ENCODE measurements at regions not wholly inside any gene's neighbourhood (a gene's known extent, or its start where the extent isn't known, plus 50 kb on each side); places are given as distances from the start of the nearest gene placed in this dataset.

DNA sequence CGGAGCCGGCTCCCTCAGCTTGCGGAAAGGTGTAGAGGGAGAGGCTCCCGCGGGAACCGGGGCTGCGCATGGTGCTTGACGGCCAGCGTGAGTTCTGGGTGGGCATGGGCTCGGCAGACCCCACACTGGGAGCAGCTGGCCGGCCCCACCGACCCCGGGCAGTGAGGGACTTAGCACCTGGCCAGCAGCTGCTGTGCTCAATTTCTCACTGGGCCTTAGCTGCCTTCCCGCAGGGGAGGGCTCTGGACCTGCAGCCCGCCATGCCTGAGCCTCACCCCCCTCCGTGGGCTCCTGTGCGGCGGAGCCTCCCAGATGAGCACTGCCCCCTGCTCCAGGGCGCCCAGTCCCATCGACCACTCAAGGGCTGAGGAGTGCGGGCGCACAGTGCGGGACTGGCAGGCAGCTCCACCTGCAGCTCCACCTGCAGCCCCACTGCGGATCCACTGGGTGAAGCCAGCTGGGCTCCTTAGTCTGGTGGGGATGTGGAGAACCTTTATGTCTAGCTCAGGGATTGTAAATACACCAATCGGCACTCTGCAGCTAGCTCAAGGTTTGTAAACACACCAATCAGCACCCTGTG is 1141.8 kb downstream of the PCDH17 start:
- no peak for TF ChIP-seq POLR2A (IDR thresholded peaks at IDR 0.05)
- TF ChIP-seq, protein P1, sequence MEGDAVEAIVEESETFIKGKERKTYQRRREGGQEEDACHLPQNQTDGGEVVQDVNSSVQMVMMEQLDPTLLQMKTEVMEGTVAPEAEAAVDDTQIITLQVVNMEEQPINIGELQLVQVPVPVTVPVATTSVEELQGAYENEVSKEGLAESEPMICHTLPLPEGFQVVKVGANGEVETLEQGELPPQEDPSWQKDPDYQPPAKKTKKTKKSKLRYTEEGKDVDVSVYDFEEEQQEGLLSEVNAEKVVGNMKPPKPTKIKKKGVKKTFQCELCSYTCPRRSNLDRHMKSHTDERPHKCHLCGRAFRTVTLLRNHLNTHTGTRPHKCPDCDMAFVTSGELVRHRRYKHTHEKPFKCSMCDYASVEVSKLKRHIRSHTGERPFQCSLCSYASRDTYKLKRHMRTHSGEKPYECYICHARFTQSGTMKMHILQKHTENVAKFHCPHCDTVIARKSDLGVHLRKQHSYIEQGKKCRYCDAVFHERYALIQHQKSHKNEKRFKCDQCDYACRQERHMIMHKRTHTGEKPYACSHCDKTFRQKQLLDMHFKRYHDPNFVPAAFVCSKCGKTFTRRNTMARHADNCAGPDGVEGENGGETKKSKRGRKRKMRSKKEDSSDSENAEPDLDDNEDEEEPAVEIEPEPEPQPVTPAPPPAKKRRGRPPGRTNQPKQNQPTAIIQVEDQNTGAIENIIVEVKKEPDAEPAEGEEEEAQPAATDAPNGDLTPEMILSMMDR (IDR thresholded peaks at IDR 0.05) = no peak
- Histone ChIP-seq H3K27me3 (no peaks in the 10 kb centered on the region), H3K9me3 (no peaks in the 10 kb centered on the region), H3K27ac (no peak overlapping the region), H3K4me1 (no peaks in the 10 kb centered on the region), H3K36me3 (ENCODE audit: low read depth, missing control alignments) (no peaks in the 10 kb centered on the region), H3K4me3 (no peak overlapping the region)
- WGBS, 2 donors = 92% methylated on average over 20 of the region's 25 CpGs; no CpG with 5 or more reads in 1 of the 2 donors
- DNase-seq = no peak
- intact Hi-C loops (cut with DNase I; ENCODE audit: low total_unique reads) = no loop called here

DNA sequence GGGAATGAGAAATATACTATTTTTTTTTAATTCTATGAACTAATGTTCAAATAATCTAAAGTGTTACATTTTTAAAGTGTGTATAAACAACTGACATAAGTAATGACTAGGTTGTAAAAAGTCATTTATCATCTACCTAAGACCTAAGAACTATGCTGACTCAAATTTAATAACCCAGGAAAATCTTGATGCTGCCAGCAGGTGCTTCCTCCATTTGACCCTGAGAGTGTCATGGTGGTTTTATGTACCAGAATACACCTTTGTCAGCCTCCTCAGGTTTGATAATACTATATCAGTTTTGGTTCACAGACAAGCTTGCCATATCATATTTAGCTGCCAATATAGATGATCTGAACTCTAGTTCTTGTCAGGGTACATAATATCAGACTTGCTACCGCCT is 1151.2 kb downstream of the PCDH17 start:
- Histone ChIP-seq H3K27ac (no peak overlapping the region), H3K27me3 (no peaks in the 10 kb centered on the region), H3K9me3 (no peaks in the 10 kb centered on the region), H3K4me3 (no peak overlapping the region), H3K36me3 (ENCODE audit: low read depth, missing control alignments) (no peaks in the 10 kb centered on the region), H3K4me1 (no peaks in the 10 kb centered on the region)
- 95 to 97% methylated on average over 1 of the region's 1 CpG for WGBS, 2 donors
- intact Hi-C loops (cut with DNase I; ENCODE audit: low total_unique reads) = no loop called here
- DNase-seq = no peak
- TF ChIP-seq POLR2A (IDR thresholded peaks at IDR 0.05) = no peak
- TF ChIP-seq, protein P1 (IDR thresholded peaks at IDR 0.05) = no peak

DNA sequence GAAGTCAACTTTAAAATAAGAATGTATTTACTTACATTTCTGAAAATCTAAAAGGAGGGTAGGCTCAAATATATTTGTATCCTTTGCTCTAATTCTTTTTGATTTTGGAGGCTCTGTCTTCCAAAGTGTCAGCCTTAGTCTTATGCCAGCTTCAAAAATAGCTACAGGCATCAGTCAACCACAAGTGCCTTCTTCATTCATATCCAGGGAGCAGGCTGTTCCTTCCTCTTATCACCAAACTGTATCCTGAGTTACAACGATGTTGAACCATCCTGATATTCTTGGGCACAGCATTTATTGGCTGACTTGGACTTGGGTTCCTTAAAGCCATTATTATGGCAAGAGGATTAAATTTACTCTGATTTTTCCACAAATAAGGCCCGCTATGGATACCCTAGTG is 1161.3 kb downstream of the PCDH17 start:
- no peak for DNase-seq
- Histone ChIP-seq H3K36me3 (ENCODE audit: low read depth, missing control alignments) (no peaks in the 10 kb centered on the region), H3K4me1 (no peaks in the 10 kb centered on the region), H3K27ac (no peak overlapping the region), H3K4me3 (no peak overlapping the region), H3K9me3 (no peaks in the 10 kb centered on the region), H3K27me3 (no peaks in the 10 kb centered on the region)
- intact Hi-C loops (cut with DNase I; ENCODE audit: low total_unique reads) = no loop called here
- 63 to 73% methylated on average over 2 of the region's 2 CpGs for WGBS, 2 donors
- TF ChIP-seq, protein P1 (IDR thresholded peaks at IDR 0.05) = no peak
- TF ChIP-seq POLR2A (IDR thresholded peaks at IDR 0.05) = no peak

DNA sequence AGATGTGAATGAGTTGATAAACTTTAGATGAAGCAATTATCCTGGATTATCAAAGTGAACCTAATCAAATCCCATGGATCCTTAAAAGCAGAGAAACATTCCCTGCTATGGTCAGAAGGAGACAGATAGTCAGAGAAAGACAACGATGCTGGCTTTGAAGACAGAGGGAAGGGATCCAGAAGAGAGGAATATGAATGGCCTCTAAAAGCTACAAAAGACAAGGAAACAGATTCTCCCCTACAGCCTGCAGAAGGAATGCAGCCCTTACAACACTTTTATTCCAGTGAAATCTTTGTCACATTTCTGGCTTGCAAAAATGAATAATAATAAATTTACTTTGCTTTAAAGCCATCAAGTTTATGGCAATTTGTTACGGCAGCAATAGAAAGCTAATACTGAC is 1164.2 kb downstream of the PCDH17 start:
- no peak for DNase-seq
- Histone ChIP-seq H3K4me1 (no peaks in the 10 kb centered on the region), H3K27ac (no peak overlapping the region), H3K27me3 (no peaks in the 10 kb centered on the region), H3K9me3 (no peaks in the 10 kb centered on the region), H3K36me3 (ENCODE audit: low read depth, missing control alignments) (no peaks in the 10 kb centered on the region), H3K4me3 (no peak overlapping the region)
- TF ChIP-seq, protein P1 (IDR thresholded peaks at IDR 0.05) = no peak
- TF ChIP-seq POLR2A (IDR thresholded peaks at IDR 0.05) = no peak
- WGBS, 2 donors = 71 to 78% methylated on average over 2 of the region's 2 CpGs
- intact Hi-C loops (cut with DNase I; ENCODE audit: low total_unique reads) = no loop called here

DNA sequence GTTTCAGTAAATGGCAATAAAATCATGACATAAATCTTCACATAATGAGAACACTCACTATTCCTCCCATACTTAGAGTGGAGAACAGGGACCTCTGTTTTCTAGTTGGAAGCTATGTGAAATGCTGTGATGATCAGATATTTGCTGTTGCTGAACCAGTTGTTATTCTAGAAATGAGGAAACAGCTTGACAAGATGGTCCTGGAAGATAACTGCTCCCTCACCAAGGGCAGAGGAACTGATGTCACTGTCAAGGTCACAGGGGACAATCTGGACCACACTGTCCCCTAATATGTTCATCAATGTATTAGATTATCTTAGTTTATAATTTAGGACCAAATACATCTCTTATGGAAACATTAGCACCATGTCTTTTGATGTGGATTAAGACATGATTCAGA is 1173.3 kb downstream of the PCDH17 start:
- no peak overlapping the region for H3K4me3 ChIP-seq
- intact Hi-C loops (cut with DNase I; ENCODE audit: low total_unique reads) = no loop called here

More for the DNA sequence above, 1173.3 kb downstream of the PCDH17 start:
- TF ChIP-seq, protein P1 (IDR thresholded peaks at IDR 0.05) = no peak
- TF ChIP-seq POLR2A (IDR thresholded peaks at IDR 0.05) = no peak
- no peaks in the 10 kb centered on the region for H3K36me3 ChIP-seq (ENCODE audit: low read depth, missing control alignments)
- H3K4me1 ChIP-seq = no peaks in the 10 kb centered on the region
- H3K9me3 ChIP-seq = no peaks in the 10 kb centered on the region
- H3K27ac ChIP-seq = no peak overlapping the region
- DNase-seq = no peak
- no peaks in the 10 kb centered on the region for H3K27me3 ChIP-seq
